HL-60 (cell line): ENCODE measurements at regions not wholly inside any gene's neighbourhood (a gene's known extent, or its start where the extent isn't known, plus 50 kb on each side); places are given as distances from the start of the nearest gene placed in this dataset.

ENCODE experiments used
- DNase-seq, 2 experiments: peaks; one replicate each; pipeline ENCODE4 v3.0.0-alpha.2; 2010 to 2020; ENCODE audit warnings: low read depth in 1 of 2, low spot score in 1 of 2
- H3K27ac ChIP-seq: fragments of 250-450 bp; sonication (Bioruptor Pico); replicated peaks from 2 replicates; pipeline ENCODE4 v1.5.1; 2020; ENCODE audit warnings: mild to moderate bottlenecking, moderate library complexity
- H3K27me3 ChIP-seq: fragments of 250-450 bp; sonication (Bioruptor Pico); 2 replicates; pipeline ENCODE4 v1.5.1; 2021; ENCODE audit warnings: mild to moderate bottlenecking, moderate library complexity; ENCODE audit not compliant: insufficient read depth, poor library complexity, severe bottlenecking
- H3K4me3 ChIP-seq: replicated peaks from 2 replicates; pipeline ENCODE4 v1.5.1; 2011; ENCODE audit warnings: mild to moderate bottlenecking, control low read depth, low read length; ENCODE audit not compliant: insufficient read depth
- GABPA ChIP-seq: IDR thresholded peaks from 2 replicates; pipeline ENCODE4 v1.6.1; 2012; ENCODE audit warnings: low read depth
- POLR2AphosphoS5 ChIP-seq: IDR thresholded peaks from 2 replicates; pipeline ENCODE4 v1.6.1; 2012; ENCODE audit warnings: low read depth
- REST ChIP-seq: IDR thresholded peaks from 2 replicates; pipeline ENCODE4 v1.6.1; 2012; ENCODE audit warnings: low read depth; ENCODE audit not compliant: insufficient replicate concordance
- SPI1 ChIP-seq: IDR thresholded peaks from 2 replicates; pipeline ENCODE4 v1.6.1; 2012; ENCODE audit warnings: low read depth, mild to moderate bottlenecking, borderline replicate concordance
- TF ChIP-seq, protein P1 (sequence below): IDR thresholded peaks from one replicate; pipeline ENCODE4 v1.5.1; 2011; ENCODE audit warnings: low read length, control low read depth, inconsistent platforms; ENCODE audit not compliant: insufficient read depth

DNA sequence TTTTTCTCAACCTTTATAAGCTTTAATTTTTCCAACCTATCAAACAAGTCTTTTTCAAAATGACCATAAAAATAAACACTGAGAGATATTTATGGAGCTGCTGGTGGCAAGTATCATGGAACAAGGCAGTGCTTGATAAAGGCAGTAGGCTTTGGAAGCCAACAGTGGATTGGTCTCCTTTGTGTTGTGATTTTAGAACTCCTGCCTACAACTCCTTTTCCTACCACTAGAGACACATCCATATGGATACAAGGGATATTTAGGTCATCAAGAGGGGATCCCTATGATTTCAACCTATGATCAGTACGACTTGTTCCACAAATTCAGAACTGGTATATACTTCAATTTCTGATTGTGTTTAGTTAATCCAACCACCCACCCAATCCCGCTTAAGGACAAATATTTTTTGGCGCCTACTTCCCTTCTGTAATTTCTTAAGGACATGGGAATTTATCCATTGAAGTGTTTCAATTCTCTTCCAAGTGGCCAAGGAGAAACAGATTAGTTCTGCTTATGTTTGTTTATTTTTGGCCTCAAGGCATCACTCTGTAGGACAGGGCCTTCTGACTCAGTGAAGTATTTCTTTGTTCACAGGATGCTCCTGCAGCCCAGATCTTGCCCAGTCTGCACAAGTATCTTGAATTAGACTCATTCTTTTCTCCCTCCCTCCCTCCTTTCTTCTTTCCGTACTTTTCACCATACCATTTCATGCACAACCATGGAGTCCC lies 2119.6 kb upstream of the PIK3C3 start:
- no peak for DNase-seq
- TF ChIP-seq GABPA (no peak), POLR2AphosphoS5 (no peak), SPI1 (no peak), REST (no peak)
- TF ChIP-seq, protein P1, sequence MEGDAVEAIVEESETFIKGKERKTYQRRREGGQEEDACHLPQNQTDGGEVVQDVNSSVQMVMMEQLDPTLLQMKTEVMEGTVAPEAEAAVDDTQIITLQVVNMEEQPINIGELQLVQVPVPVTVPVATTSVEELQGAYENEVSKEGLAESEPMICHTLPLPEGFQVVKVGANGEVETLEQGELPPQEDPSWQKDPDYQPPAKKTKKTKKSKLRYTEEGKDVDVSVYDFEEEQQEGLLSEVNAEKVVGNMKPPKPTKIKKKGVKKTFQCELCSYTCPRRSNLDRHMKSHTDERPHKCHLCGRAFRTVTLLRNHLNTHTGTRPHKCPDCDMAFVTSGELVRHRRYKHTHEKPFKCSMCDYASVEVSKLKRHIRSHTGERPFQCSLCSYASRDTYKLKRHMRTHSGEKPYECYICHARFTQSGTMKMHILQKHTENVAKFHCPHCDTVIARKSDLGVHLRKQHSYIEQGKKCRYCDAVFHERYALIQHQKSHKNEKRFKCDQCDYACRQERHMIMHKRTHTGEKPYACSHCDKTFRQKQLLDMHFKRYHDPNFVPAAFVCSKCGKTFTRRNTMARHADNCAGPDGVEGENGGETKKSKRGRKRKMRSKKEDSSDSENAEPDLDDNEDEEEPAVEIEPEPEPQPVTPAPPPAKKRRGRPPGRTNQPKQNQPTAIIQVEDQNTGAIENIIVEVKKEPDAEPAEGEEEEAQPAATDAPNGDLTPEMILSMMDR, result no peak
- H3K27ac ChIP-seq, result no peak overlapping the region
- H3K4me3 ChIP-seq, result no peak overlapping the region
- H3K27me3 ChIP-seq, result peaks cover 3% of the 10 kb centered on the region

DNA sequence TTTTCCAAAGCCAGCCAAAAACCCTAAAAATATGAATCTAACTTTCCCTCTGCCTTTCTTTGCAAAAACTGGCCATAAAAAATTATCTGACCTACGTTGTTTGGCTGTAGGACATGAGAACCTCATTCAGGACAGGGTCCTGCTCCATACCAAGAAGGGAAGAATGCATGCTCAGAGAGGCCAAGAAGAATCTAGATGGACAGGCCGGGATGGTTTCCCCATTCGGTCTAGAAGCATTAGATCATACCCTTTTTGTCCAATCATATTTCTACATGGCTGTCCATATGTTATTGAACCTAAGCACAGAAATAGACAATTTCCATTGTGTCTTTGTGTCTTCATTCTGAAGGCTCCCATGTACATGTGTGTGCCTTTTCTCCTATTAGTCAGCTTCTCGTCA lies 2120.4 kb upstream of the PIK3C3 start:
- no peak overlapping the region for H3K4me3 ChIP-seq
- no peak for DNase-seq
- TF ChIP-seq POLR2AphosphoS5 (no peak), SPI1 (no peak), REST (no peak), GABPA (no peak)
- TF ChIP-seq, protein P1, result no peak
- H3K27ac ChIP-seq, result no peak overlapping the region
- H3K27me3 ChIP-seq, result no peaks in the 10 kb centered on the region

DNA sequence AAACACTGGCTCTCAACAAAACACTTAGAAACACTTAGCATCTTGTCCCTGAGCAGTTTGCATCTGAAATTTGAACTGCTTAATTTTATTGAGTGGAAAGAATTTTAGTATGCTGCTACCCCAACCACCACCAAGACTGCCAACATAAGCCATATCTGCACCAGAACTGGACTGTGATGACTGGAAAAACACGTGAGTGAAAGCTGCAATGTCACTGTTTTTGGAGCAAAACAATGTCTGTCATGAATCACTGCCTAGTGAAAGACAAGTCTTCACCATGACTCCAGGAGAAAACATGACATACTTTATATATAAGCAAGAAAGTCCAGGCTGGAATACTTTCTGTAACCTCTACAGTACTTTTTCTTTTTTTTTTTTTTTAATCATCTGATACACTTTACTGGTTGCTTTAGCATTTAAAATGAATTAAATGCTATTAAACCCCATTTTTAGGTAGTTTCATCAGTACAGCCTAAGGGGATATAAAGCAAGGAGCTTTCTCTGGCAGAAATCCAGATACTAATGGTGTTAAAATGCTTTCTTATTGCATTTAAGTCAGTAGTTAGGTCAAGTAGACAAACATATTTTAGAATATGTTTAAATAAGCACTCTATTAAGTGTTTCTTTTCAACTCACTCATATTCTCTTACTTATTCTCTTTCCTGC lies 2129.4 kb upstream of the PIK3C3 start:
- DNase-seq, result no peak
- no peak overlapping the region for H3K4me3 ChIP-seq
- no peaks in the 10 kb centered on the region for H3K27me3 ChIP-seq
- TF ChIP-seq, protein P1, result no peak
- TF ChIP-seq SPI1, result no peak
- TF ChIP-seq REST, result no peak
- TF ChIP-seq POLR2AphosphoS5, result no peak
- TF ChIP-seq GABPA, result no peak
- H3K27ac ChIP-seq, result no peak overlapping the region
